LHCN-M2 (cell line): ENCODE measurements at regions not wholly inside any gene's neighbourhood (a gene's known extent, or its start where the extent isn't known, plus 50 kb on each side); places are given as distances from the start of the nearest gene placed in this dataset.
"Not testable (repeated sequence)": the region's sequence is repeated elsewhere in the genome, so short reads cannot be mapped to it uniquely, and the experiment has no call there.

Source experiments
- DNase-seq: peaks from one replicate; pipeline ENCODE4 v3.0.0-alpha.2; 2012; ENCODE audit warnings: low read depth

- DNase-seq, result peak; percentile 61
Measured at GRCh38 chr4:188934320-188934962, 795.2 kb downstream of the TRIML1 start.

- DNase-seq, result peak; percentile 99
Measured at GRCh38 chr4:188941524-188942119, 802.4 kb downstream of the TRIML1 start.

DNA sequence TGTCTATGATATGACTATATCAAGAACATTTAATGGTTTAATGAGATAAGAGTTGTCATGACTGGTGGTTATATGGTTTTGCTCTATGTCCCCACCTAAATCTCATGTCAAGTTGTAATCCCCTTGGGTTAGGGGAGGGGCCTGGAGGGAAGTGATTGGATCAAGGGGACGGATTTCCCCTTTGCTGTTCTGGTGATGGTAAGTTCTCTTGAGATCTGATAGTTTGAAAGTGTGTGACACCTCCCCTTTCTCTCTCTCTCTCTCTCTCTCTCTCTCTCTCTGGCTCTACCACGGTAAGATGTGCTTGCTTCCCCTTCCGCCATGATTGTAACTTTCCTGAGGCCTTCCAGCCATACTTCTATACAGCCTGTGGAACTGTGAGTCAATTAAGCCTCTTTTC lies 803.4 kb downstream of the TRIML1 start:
- DNase-seq, result peak; percentile 68

- DNase-seq, result no peak
Measured at GRCh38 chr4:188949596-188949995, 810.4 kb downstream of the TRIML1 start.

DNA sequence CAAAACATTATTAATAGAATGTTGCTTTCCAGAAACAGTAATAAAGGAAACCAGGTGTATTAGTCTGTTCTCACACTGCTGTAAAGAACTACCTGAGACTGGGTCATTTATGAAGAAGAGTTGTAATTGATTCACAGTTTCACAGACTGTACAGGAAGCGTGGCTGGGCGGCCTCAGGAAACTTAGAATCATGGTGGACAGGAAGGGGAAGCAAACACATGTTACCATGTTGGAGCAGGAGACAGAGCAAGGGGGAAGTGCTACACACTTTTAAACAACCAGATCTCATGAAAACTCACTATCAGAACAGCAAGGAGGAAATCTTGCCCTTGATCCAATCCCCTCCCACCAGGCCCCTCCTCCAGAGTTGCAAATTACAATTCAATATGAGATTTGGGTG lies 815.8 kb downstream of the TRIML1 start:
- DNase-seq, result no peak

DNA sequence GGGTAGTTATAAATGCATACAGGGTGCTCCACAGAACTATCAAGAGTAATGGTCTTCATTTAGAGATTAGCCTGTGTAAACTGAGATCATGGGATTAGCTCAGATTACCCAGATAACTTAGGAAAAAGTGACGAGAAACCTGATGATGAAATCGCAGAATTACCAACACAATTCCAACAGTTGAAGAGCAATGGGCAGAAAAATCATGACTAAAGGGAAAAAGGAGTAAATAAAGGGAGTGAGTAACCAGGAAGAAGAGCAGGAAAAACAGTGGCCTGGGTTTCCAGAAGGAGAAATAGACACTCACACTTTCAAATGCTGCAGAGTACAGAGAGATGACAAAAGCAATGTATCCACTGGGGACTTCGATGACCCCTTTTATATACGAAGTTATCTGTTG lies 817.3 kb downstream of the TRIML1 start:
- DNase-seq, result no peak

DNA sequence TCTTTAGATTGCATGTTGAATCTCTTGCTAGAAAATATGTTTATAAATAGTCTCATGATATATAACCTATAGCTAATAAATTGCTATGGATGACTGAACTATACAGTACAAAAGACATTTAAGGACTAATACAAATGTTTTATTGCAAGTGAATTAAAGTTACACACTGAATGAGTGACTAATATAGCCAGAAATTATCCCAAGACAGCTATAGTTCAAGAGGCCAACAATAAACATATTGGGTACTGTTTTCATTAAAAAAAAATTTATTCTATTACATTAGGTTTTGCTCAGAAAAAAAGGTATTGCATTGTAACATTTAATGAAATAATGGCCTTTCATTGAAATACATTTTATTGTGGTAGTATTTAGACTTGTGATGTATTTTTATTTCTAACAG lies 819.1 kb downstream of the TRIML1 start:
- DNase-seq, result no peak

- DNase-seq, result no peak
Measured at GRCh38 chr4:188959424-188959823, 820.2 kb downstream of the TRIML1 start.

- DNase-seq, result peak; percentile 71
Measured at GRCh38 chr4:188960411-188961093, 821.3 kb downstream of the TRIML1 start.

DNA sequence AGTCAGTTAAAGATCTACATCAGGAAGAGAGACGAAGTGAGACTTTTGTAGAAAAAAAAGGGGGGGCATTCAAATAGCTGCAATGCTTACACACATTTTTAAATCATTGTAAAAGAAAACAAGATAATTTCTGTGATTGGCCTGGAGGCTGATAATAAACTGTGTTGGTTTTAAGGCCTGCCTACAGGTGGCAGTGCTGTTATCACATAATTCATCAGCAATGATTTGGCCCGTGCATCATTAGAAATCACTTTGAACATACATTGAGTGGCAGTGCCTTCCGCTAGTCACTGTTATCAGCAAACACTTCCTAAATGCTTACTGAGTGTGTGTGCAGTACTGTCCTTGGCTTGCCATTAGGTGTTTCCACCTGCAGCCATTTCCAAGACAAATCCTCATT lies 831.9 kb downstream of the TRIML1 start:
- DNase-seq, result peak; percentile 60

DNA sequence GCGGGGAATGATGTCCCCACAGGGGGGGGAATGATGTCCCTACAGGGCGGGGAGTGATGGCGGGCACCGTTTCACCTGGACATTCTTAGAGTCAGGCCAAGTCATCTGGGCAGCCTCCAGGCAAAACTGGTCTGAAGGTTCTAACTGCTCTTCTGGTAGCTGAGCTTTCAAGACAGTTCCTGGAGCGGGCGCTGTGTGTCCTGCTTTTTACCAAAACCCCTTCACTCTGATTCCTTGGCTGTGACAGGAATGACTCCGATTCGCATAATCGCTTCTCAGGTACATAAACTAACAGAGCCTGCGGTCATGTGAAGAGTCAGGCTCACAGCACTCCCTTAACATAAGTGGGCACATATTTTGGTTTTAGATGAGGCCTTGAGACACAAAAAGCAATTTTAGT lies 836.0 kb downstream of the TRIML1 start:
- no peak for DNase-seq

GRCh38 chr4:188976644-188977115 lies 837.4 kb downstream of the TRIML1 start:
- DNase-seq, result peak; percentile 59

- DNase-seq, result not testable (repeated sequence)
Measured at GRCh38 chr4:188977232-188977631, 838.0 kb downstream of the TRIML1 start.

GRCh38 chr4:188984518-188984917 lies 845.3 kb downstream of the TRIML1 start:
- DNase-seq, result no peak

DNA sequence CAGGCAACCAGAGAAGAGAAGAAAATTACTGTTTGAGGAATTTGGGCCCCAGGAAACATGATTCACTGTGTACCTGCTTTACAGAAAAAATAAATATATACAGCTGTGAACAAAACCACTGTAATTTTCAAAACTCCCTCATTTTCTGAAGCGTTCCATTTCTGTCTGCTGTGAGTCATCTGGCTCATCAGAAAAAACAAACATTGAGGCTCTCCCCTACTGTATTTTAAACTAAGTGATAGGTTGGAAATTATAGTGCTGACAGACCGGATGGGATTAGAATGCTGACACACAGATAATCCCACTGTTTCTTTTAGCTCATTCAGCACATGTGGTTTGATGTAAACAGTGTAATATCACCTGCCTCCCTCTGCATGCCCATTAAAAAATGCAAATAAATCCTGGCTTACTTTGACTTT lies 847.0 kb downstream of the TRIML1 start:
- DNase-seq, result peak; percentile 85

- DNase-seq, result no peak
Measured at GRCh38 chr4:188987011-188987410, 847.8 kb downstream of the TRIML1 start.

- DNase-seq, result no peak
Measured at GRCh38 chr4:188988131-188988530, 848.9 kb downstream of the TRIML1 start.

DNA sequence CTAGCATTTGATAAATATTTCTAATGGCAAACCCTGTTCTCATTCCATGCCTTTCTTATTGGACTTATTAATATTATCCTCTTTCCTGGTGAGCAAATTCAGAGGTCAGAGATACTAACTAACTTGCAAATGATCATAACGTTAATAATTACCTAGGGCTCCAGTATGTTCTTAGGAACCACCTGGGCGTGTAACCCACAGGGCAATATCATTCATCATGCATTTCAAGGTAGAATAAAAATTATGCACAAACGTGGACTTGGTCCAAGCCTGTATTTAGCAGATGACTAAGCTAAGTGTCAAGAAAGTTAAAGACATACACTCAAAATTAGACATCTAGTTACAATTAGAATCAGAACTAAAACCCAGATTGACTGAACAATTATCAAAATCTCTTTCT lies 850.1 kb downstream of the TRIML1 start:
- no peak for DNase-seq

DNA sequence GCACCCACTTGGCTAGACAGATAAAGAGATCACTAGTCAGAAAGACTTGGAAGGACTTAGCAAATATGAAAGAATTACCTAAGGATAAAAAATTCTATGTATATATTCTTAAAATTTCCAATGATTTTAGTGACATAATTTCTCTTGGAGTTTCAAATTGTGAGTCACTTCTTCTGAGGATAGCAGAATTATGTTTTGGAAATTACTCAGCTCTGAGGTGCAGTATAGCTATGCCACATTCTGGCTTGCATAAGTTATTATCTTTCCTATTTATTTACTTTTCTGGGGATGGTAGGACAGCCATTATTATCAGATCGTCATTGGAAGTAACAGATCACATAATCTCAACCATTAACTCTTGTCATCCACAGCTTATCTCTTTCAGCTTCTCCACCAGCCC lies 853.5 kb downstream of the TRIML1 start:
- DNase-seq, result no peak

GRCh38 chr4:188993871-188994270 lies 854.6 kb downstream of the TRIML1 start:
- no peak for DNase-seq

- DNase-seq, result no peak
Measured at GRCh38 chr4:189001283-189001970, 862.2 kb downstream of the TRIML1 start.

DNA sequence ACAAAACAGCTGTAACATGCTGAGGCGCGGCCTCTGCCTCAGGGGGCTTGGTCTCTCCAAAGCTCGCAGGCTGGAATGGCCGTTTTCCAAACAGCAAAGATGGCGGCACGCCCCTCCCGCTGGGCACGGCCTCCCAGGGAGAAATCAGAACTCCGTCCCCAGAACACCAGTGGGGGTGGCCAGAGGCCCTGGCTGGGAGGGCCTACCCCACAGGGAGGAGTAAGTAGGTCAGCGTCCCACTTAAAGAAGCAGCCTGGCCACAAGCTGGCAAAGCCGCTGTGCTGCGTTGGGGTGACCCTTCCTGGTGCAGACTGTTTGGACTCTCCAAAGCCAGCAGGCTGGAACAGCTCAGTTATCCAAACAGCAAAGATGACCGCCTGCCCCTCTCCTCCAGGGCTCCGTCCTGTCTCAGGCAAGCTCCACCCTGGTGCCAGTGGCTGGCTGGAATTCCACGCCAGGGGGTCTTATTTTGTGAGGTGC lies 862.8 kb downstream of the TRIML1 start:
- DNase-seq, result no peak
